ENCODE measurements at regions not wholly inside any gene's neighbourhood (a gene's known extent, or its start where the extent isn't known, plus 50 kb on each side); places are given as distances from the start of the nearest gene placed in this dataset.
A peak's percentile ranks its signal among the peaks of the same experiment; 100 is the strongest.

DNA sequence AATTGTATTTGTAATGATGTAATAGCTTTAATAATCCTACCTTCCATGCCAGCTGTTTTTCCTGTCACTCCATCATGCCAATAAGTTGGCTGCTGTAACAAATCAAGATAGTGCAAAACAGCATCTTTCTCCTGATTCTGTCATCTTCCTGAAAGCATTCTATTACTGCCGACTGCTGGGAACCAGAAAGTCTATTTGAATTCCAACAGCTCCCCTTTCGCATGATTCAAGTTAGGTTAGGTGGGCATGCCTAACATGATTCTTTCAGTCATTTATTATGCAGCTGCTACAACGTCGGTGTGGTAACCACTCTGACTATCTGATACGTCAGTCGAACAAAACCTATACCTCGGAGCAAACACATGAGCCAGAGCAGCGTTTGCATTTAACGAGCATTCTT is 127.9 kb upstream of the DMD start:
- Histone ChIP-seq H3K79me2 (ENCODE audit: insufficient read depth) (no peaks in the 10 kb centered on the region), H2AFZ (no peak overlapping the region), H3K36me3 (ENCODE audit: low read depth) (no peaks in the 10 kb centered on the region), H3K4me2 (ENCODE audit: unreplicated experiment) (no peak overlapping the region), H4K20me1 (ENCODE audit: insufficient read depth) (no peaks in the 10 kb centered on the region), H3K4me3 (no peak overlapping the region), H3K27ac (no peak overlapping the region), H3K9ac (no peak overlapping the region), H3K9me3 (ENCODE audit: low read depth) (no peaks in the 10 kb centered on the region), H3K9me2 (ENCODE audit: insufficient read depth) (no peaks in the 10 kb centered on the region), H3F3A (ENCODE audit: insufficient read depth) (no peaks in the 10 kb centered on the region), H3K4me1 (ENCODE audit: insufficient read depth) (no peaks in the 10 kb centered on the region), H3K27me3 (replicated peaks; ENCODE audit: insufficient read depth) (no peaks in the 10 kb centered on the region)
- in situ Hi-C loops (cut with MboI) = no loop called here
- no peak for DNase-seq
- WGBS, 2 experiments (ENCODE audit: low coverage in 1 of 2, low lambda C conversion rate in 2 of 2, missing lambda C conversion rate in 2 of 2) = 0 to 1% methylated on average over 9 of the region's 9 CpGs
- no peak for TF ChIP-seq EZH2phosphoT487 (IDR thresholded peaks at IDR 0.05; ENCODE audit: insufficient read depth, low read depth)
- TF ChIP-seq EZH2 (IDR thresholded peaks at IDR 0.05; ENCODE audit: insufficient read depth, poor library complexity, severe bottlenecking) = no peak

DNA sequence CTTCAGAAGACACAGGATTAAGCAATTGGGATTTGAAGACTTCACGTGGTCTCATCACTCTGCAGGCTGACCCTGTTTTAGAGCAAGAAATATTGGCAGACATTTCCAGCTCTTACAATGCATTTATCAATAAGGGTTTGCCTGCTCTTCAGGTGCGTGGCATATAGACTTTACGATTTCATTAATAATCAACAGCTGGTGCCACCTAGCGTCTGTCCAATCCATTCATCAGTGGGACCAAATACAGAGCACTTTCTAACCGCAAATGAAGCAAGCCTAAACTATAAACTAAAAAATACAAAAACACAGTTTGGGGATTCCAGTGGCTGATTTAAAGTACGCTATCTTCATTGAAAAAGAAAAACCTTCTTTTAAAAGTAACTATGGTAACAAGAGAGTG is 125.4 kb upstream of the DMD start:
- H3K4me1 ChIP-seq (ENCODE audit: insufficient read depth) = no peaks in the 10 kb centered on the region
- H3K27me3 ChIP-seq (replicated peaks; ENCODE audit: insufficient read depth) = no peaks in the 10 kb centered on the region
- no peaks in the 10 kb centered on the region for H3K79me2 ChIP-seq (ENCODE audit: insufficient read depth)
- no peak overlapping the region for H3K4me2 ChIP-seq (ENCODE audit: unreplicated experiment)
- in situ Hi-C loops (cut with MboI) = no loop called here
- H3K27ac ChIP-seq = no peak overlapping the region
- H3K9me2 ChIP-seq (ENCODE audit: insufficient read depth) = no peaks in the 10 kb centered on the region
- H4K20me1 ChIP-seq (ENCODE audit: insufficient read depth) = no peaks in the 10 kb centered on the region
- peak; percentile 1 for DNase-seq
- H2AFZ ChIP-seq = no peak overlapping the region
- no peak for TF ChIP-seq EZH2 (IDR thresholded peaks at IDR 0.05; ENCODE audit: insufficient read depth, poor library complexity, severe bottlenecking)
- TF ChIP-seq EZH2phosphoT487 (IDR thresholded peaks at IDR 0.05; ENCODE audit: insufficient read depth, low read depth) = no peak
- no peak overlapping the region for H3K4me3 ChIP-seq
- no peak overlapping the region for H3K9ac ChIP-seq
- no peaks in the 10 kb centered on the region for H3F3A ChIP-seq (ENCODE audit: insufficient read depth)
- no peaks in the 10 kb centered on the region for H3K9me3 ChIP-seq (ENCODE audit: low read depth)
- no peaks in the 10 kb centered on the region for H3K36me3 ChIP-seq (ENCODE audit: low read depth)
- WGBS, 2 experiments (ENCODE audit: low coverage in 1 of 2, low lambda C conversion rate in 2 of 2, missing lambda C conversion rate in 2 of 2) = 0 to 2% methylated on average over 6 of the region's 6 CpGs

DNA sequence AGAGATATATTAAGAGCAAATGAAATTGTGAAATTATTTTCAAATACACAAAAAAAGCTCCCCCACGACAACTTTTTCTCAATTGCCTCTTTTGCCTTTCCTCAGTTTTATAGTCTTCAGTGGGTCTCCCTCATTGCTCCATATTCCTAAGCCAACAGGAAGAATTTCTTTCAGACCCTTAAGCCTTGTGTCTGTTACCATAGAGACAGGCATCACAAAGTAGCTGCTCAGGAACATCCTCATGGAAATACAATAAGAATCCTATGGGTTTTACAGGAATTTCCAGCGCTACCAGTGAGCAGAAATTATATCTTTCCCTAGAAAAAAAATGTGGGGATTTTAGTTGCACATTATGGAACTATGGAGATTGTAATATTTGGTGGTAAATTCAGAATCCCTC is 121.9 kb upstream of the DMD start:
- in situ Hi-C loops (cut with MboI) = no loop called here
- no peak overlapping the region for H3K4me3 ChIP-seq
- no peaks in the 10 kb centered on the region for H3K36me3 ChIP-seq (ENCODE audit: low read depth)
- no peaks in the 10 kb centered on the region for H3K9me2 ChIP-seq (ENCODE audit: insufficient read depth)
- H3K79me2 ChIP-seq (ENCODE audit: insufficient read depth) = no peaks in the 10 kb centered on the region
- H4K20me1 ChIP-seq (ENCODE audit: insufficient read depth) = no peaks in the 10 kb centered on the region
- no peak overlapping the region for H3K27ac ChIP-seq
- WGBS, 2 experiments (ENCODE audit: low coverage in 1 of 2, low lambda C conversion rate in 2 of 2, missing lambda C conversion rate in 2 of 2) = 5% methylated on average over 2 of the region's 2 CpGs
- TF ChIP-seq EZH2 (IDR thresholded peaks at IDR 0.05; ENCODE audit: insufficient read depth, poor library complexity, severe bottlenecking) = no peak
- TF ChIP-seq EZH2phosphoT487 (IDR thresholded peaks at IDR 0.05; ENCODE audit: insufficient read depth, low read depth) = no peak
- DNase-seq = no peak
- H3K9ac ChIP-seq = no peak overlapping the region
- no peaks in the 10 kb centered on the region for H3F3A ChIP-seq (ENCODE audit: insufficient read depth)
- no peaks in the 10 kb centered on the region for H3K4me1 ChIP-seq (ENCODE audit: insufficient read depth)
- H3K4me2 ChIP-seq (ENCODE audit: unreplicated experiment) = no peak overlapping the region
- no peaks in the 10 kb centered on the region for H3K9me3 ChIP-seq (ENCODE audit: low read depth)
- no peak overlapping the region for H2AFZ ChIP-seq
- no peaks in the 10 kb centered on the region for H3K27me3 ChIP-seq (replicated peaks; ENCODE audit: insufficient read depth)

DNA sequence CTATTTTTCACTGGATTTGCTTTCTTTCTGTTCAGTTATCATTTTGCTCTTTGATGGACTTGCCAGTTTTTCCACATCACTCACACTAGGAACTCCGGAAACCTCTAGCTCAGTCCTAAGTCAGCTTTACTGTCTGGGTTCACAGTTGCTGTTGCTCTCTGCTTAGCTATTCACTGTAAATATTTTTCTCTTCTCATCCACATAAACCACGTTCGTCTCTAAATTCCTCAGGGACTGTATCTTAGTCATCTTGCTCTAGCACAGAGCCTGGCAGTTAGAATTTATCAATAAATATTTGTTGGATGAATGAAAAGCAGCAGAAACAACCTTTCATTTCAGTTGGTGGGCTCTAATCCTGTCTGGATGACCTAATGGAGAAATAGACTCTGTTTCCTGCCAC is 119.4 kb upstream of the DMD start:
- Histone ChIP-seq H3K79me2 (ENCODE audit: insufficient read depth) (no peaks in the 10 kb centered on the region), H3K9ac (no peak overlapping the region), H2AFZ (no peak overlapping the region), H3K4me1 (ENCODE audit: insufficient read depth) (no peaks in the 10 kb centered on the region), H3K36me3 (ENCODE audit: low read depth) (no peaks in the 10 kb centered on the region), H3K9me3 (ENCODE audit: low read depth) (no peaks in the 10 kb centered on the region), H3K4me3 (no peak overlapping the region), H3K9me2 (ENCODE audit: insufficient read depth) (no peaks in the 10 kb centered on the region), H3F3A (ENCODE audit: insufficient read depth) (no peaks in the 10 kb centered on the region), H4K20me1 (ENCODE audit: insufficient read depth) (no peaks in the 10 kb centered on the region), H3K4me2 (ENCODE audit: unreplicated experiment) (no peak overlapping the region), H3K27ac (no peak overlapping the region), H3K27me3 (replicated peaks; ENCODE audit: insufficient read depth) (no peaks in the 10 kb centered on the region)
- WGBS, 2 experiments (ENCODE audit: low coverage in 1 of 2, low lambda C conversion rate in 2 of 2, missing lambda C conversion rate in 2 of 2) = 5% methylated on average over 3 of the region's 3 CpGs
- in situ Hi-C loops (cut with MboI) = no loop called here
- TF ChIP-seq EZH2phosphoT487 (IDR thresholded peaks at IDR 0.05; ENCODE audit: insufficient read depth, low read depth) (no peak), EZH2 (IDR thresholded peaks at IDR 0.05; ENCODE audit: insufficient read depth, poor library complexity, severe bottlenecking) (no peak)
- DNase-seq = no peak

DNA sequence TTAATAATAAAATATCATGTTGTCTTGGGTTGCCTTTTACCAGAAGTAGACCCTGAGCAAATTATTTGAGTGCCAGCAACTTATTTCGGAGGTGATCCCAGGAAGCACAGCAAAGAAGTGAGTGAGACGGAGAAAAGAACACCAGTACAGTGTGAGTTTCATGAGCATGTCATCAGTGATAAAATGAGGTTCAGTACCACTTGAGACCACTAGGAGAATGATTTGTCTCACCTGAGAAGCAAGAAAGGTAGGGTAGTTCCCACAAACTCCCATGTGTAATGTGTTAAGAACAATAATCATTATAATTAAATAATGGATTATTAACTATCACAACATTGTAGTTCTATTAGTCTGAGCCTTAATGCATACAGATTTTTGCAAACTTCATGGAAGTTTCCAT is 112.8 kb upstream of the DMD start:
- H3F3A ChIP-seq (ENCODE audit: insufficient read depth) = no peaks in the 10 kb centered on the region
- no peaks in the 10 kb centered on the region for H3K79me2 ChIP-seq (ENCODE audit: insufficient read depth)
- H3K9ac ChIP-seq = no peak overlapping the region
- 30 to 63% methylated on average over 2 of the region's 2 CpGs for WGBS, 2 experiments (ENCODE audit: low coverage in 1 of 2, low lambda C conversion rate in 2 of 2, missing lambda C conversion rate in 2 of 2)
- no peak for DNase-seq
- no peaks in the 10 kb centered on the region for H3K36me3 ChIP-seq (ENCODE audit: low read depth)
- H3K4me1 ChIP-seq (ENCODE audit: insufficient read depth) = no peaks in the 10 kb centered on the region
- H3K4me2 ChIP-seq (ENCODE audit: unreplicated experiment) = no peak overlapping the region
- H3K9me2 ChIP-seq (ENCODE audit: insufficient read depth) = no peaks in the 10 kb centered on the region
- H2AFZ ChIP-seq = no peak overlapping the region
- in situ Hi-C loops (cut with MboI) = no loop called here
- H3K27me3 ChIP-seq (replicated peaks; ENCODE audit: insufficient read depth) = no peaks in the 10 kb centered on the region
- no peak overlapping the region for H3K27ac ChIP-seq
- no peaks in the 10 kb centered on the region for H3K9me3 ChIP-seq (ENCODE audit: low read depth)
- no peaks in the 10 kb centered on the region for H4K20me1 ChIP-seq (ENCODE audit: insufficient read depth)
- H3K4me3 ChIP-seq = no peak overlapping the region
- no peak for TF ChIP-seq EZH2phosphoT487 (IDR thresholded peaks at IDR 0.05; ENCODE audit: insufficient read depth, low read depth)
- TF ChIP-seq EZH2 (IDR thresholded peaks at IDR 0.05; ENCODE audit: insufficient read depth, poor library complexity, severe bottlenecking) = no peak

All from GM23248 (cell line).